ENCODE measurements at regions not wholly inside any gene's neighbourhood (a gene's known extent, or its start where the extent isn't known, plus 50 kb on each side); places are given as distances from the start of the nearest gene placed in this dataset.

- CTCF ChIA-PET = interaction anchor here (1.0 kb wide), 1 partner anchor 101 kb away, joined by 3 read pairs; no protein-coding TSS in a partner anchor
- Mint-ChIP-seq H3K36me3 (ENCODE audit: low read depth) (no peaks in the 10 kb centered on the region), H3K27ac (no peak overlapping the region), H3K9me3 (no peaks in the 10 kb centered on the region), H3K4me1 (peaks cover 17% of the 10 kb centered on the region), H3K27me3 (no peaks in the 10 kb centered on the region), H3K4me3 (no peak overlapping the region)
- DNase-seq = no peak
- POLR2A ChIA-PET = no interaction called here
These were observed 53.7 kb upstream of the MEF2A start for GRCh38 chr15:99511866-99512661.

DNA sequence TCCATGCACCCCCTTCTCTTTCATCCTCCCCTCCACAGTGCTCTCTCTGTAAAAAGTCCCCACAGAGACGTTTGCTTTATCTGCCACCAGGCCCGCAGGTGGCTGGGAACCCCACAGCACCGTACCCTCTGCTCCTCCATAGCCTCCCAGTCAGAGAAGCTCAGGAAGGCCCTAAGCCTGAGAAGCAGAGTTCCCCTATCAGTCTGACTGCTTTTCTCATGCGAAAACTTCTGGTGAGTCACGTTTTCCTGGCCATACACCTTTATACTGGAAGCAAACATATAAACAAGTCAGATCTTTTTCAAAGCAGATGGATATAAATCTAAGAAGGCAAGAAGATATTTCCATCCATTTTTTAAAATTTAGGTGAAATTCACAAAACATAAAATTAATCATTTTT is 51.5 kb upstream of the MEF2A start:
- Mint-ChIP-seq H3K4me3 (no peak overlapping the region), H3K27ac (no peak overlapping the region), H3K9me3 (no peaks in the 10 kb centered on the region), H3K27me3 (no peaks in the 10 kb centered on the region), H3K4me1 (peaks cover 13% of the 10 kb centered on the region), H3K36me3 (ENCODE audit: low read depth) (no peaks in the 10 kb centered on the region)
- DNase-seq = no peak
- POLR2A ChIA-PET = no interaction called here
- CTCF ChIA-PET = no interaction called here

All from activated CD4-positive, alpha-beta memory T cell treated with anti-CD3 and anti-CD28 coated beads, Interleukin-2, amount 10 ng/mL, durations not matched to agents 7 days and 5 days (primary cell).